Skin of body (tissue), 1 donor: ENCODE measurements at regions not wholly inside any gene's neighbourhood (a gene's known extent, or its start where the extent isn't known, plus 50 kb on each side); places are given as distances from the start of the nearest gene placed in this dataset.
"Not testable (repeated sequence)": the region's sequence is repeated elsewhere in the genome, so short reads cannot be mapped to it uniquely, and the experiment has no call there.

Source experiments
- DNase-seq: peaks from one replicate; lab custom pipeline; 2025; lab: John Stamatoyannopoulos, UW

DNA sequence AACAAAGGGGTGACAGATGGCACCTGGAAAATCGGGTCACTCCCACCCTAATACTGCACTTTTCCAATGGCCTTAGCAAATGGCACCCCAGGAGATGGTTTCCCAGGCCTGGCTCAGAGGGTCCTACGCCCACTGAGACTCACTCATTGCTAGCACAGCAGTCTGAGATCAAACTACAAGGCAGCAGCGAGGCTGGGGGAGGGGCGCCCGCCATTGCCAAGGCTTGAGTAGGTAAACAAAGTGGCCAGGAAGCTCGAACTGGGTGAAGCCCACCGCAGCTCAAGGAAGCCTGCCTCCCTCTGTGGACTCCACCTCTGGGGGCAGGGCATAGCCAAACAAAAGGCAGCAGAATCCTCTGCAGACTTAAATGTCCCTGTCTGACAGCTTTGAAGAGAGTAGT, 467.2 kb downstream of the EPHA7 start:
- DNase-seq, result not testable (repeated sequence)

DNA sequence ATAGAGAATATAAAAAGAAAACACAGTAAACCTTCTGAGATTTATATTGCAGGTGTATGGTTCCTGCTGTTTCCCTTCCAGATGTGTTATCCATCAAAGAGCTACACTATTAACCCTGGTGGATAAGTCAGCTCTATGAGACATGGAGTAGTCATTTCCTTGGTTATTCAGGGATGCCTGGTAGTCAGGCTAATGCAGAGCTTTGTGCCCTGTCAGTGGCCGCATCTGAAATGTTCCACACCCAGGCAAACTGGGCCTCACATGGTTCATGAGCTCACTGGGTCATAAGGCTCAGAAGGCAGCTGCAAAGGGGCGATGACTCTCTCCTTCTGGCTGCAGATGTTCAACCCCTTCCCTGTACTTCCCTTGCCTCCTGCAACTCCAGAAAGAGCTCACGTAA, 473.6 kb downstream of the EPHA7 start:
- DNase-seq, result no peak

DNA sequence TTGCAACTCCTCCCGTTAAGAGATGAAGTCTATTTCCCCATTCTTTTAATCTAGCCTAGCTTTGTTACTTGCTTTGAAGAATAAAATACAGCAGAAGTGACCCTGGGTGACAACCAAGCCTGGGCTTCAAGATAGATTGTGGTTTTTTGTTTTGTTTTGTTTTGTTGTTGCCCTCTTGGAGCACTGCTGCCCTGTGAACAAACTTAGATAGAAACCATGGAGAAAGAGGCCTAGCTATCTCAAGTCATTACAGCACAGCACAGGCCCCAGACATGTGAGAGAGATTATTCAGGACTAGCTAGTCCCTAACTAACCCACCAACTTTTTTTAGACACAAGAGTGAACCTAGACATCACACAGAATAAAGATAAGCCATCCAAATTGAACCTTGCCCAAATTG, 475.2 kb downstream of the EPHA7 start:
- no peak for DNase-seq

DNA sequence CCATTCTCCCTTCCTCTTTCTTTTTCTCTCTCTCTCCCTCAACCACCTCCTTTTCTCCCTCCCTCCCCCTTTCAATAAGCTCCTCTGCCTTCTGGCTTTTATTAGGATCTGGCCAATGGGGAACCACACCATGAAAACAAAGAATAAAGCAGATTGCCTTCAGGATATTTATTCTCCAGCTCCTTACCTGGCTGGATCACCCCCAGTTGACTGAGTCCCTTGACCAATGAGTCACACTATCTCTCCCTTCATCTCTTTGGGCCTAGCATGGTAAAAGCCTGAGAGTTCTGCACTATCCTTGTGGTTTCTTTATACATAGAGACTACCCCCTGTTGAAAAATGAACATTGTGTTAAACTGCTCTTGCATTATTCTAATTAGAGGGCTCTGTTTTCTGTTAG, 476.8 kb downstream of the EPHA7 start:
- DNase-seq, result no peak

DNA sequence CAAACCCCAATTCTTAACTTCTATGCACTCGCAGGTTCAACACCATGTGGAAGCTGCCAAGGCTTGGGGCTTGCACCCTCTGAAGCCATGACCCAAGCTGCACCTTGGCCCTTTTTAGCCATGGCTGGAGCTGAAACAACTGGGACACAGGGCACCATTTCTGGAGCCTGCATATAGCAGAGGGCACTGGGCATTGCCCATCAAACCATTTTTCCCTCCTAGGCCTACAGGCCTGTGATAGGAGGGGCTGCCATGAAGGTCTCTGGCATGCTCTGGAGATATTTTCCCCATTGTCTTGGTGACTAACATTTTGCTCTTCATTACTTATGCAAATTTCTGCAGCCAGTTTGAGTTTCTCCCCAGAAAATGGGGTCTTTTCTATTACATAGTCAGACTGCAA, 484.7 kb downstream of the EPHA7 start:
- DNase-seq, result no peak

DNA sequence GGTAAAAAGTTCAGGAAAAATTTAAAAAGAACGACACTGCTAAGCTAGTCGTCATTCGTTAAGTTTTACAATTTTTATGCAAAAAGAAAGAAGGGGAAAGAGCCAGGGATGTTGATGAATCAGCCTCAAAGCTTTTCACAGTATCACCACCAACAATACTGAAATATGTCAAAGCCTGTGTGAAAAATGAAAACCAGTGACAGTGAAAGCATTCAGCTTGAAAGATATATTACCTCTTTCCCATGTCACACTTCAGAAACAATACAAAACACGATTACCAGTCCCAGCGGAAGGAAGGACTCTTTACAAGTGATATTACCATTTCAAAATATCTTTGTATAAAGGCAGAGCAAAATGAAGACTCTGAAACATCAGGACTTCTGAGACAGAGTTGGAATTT, 489.2 kb downstream of the EPHA7 start:
- no peak for DNase-seq

DNA sequence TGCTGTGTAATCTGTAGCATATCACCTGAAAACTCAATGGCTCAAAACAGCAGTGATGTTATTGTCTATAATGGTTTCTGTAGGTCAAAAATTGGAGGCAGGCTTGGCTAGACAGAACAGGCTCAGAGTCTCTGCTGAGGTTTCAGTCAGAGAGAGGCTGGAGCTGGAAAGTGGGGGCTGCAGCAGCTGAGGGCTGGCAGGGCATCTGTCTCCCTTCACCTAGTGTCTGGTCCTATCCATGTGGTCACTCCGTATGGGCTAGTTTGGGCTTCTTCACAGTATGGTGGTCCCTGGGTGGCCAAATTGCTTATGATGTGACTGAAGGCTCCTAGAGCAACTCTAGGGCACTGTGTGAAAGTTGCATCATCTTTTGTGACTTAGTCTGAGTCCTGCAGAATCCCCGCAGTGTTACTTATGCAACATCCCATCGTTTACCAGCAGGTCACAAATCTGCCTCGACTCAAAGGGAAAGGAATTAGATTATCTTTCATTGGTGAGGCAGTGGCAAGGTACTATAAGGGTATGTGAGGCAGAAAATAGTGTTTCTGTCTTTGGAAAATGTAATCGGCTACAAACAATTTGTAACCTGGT, 497.0 kb downstream of the EPHA7 start:
- no peak for DNase-seq

DNA sequence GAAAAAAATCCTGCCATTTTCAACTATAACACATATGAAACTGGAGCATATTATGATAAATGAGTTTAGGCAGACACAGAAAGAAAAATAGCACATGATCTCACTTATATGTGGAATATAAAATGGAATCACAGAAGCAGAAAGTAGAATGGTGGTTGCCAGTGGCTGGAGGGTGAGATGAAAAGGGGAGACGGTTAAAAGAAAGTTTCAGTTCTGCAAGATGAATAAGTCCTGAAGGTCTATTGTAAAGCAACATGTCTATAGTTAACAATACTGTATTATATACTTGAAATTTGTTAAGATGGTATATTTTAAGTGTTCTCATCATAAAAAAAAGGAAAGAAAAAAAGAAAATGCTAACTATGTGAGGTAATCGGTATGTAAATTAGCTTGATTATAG, 503.9 kb downstream of the EPHA7 start:
- DNase-seq, result no peak

DNA sequence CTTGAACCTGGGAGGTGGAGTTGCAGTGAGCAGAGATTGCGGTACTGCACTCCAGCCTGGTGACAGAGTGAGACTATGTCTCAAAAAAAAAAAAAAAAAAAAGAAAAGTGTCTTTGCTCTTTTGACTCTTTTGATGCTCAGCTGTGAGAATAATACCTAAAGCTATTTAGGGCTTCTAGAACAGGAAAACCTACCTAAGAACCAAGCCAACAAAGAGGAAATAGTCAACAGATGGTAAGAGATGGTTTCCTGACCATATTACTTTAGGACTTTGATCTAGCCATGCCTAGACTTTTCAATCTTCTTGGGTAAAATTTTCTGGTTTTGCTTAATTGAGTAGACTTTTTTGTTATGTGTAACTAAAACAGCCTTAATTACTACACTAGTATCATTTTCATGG, 508.1 kb downstream of the EPHA7 start:
- no peak for DNase-seq

DNA sequence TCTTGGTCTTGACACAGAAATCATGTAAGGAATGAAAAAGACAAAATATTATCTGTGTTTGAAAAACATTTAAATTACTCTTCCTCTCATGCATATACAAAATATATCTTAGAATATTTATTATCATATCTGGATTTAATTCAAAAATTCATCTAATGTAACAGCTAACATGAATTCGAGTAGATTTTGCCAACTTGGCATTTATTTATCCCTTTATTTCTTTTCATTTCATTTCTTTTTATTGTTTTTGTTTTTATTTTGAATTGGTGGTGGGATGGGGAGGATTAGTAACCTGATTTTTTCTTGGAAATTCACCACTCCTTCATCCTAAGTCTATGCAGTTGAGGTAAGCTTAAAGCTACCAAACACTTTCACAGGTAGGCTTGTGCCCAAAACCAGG, 508.7 kb downstream of the EPHA7 start:
- DNase-seq, result no peak

DNA sequence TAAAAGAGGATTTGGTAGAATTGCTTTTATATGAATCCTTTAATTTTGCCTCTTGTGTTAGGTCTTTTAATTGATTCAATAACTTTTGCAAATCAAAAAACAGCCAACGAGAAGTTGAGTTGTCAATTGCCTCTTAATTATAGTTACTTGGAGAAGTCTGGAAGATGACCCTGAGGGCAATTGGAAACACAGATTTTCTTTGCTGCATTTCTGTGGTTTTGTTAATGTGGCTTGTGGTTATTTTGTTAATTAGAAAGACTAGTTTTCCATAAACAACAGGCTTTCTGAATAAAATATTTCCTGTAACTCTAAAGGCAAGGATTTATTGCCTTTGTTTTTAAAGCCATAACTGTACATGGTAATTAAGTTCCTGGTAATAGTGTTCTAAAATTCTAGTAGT, 513.0 kb downstream of the EPHA7 start:
- no peak for DNase-seq

DNA sequence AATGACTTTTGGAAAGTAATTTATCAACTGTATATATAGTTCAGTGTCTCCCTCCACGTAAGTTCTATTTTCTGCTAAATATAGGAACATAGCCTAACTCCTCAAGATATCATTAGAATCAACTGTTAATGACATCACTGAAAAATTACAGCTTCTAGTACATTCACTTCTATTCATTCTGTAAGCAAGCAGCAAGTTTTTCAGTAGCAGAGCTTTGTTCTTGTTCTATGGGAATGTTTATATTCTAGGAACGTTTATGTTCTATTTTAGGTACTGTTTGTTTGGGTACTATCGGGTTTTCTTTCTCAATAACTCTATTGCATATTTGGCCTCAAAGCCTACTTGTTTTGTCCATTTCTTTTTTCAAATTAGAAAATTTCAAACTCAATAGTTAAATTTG, 525.6 kb downstream of the EPHA7 start:
- DNase-seq, result no peak

DNA sequence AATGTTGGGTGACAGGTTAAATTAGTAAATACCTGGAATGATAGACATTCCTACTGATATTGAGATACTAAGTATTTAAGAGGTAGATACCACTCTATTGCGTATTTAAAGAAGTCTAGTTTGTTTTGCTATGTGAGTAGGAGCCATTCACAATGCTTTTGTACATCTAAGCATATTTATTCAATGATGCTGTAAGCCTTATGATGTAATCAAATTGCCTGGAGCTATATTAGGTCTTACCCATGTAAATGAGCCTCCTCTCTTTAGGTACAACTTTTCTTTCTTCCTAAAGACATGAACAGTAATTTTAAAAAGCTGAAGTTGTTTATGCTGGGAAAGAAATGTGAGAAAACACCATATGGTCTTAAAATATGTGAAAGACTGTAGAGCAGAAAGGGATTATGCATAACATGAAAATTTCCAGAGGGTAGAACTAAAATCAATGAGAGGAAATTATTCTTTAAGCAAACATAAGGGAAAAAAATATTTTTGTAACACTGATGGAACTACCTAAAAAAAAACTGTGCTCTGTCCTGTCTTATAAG, 526.7 kb downstream of the EPHA7 start:
- no peak for DNase-seq

DNA sequence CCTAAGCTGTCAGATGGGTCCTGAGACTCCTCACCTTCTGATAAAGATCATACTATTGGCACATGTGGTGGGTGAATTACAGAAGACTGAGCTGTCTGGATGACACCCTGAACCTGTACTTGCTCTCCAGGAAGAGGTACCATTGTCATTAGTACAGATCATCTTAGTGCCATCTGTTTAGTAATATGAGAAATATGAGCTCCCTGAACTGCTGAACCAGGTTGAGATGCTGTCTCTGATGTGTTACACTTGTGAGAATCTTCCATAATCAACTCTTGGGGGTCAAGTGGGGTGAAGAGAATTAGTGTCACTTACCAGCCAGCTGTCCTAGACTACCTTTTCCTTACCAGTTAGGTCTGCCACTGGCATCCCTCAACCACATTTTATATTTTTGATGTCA, 531.0 kb downstream of the EPHA7 start:
- no peak for DNase-seq

DNA sequence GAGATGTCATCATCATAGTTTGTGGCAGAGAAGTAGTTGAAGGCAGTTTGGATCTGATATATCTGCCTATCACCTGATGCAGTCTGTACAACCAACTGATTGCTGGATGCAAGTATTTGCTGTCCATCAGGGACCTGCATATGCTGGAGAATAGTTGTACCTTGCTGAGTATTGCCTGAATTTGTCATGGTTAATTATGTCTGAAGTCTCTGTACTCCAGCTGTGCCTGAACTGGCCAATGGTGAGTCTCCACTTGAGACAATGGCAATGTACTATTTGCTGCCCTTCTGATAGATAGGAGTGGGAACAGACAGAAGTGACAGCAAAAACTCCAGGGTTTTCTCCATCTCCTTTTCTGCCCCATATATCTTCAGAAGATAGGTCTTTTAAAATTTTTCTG, 531.5 kb downstream of the EPHA7 start:
- no peak for DNase-seq

DNA sequence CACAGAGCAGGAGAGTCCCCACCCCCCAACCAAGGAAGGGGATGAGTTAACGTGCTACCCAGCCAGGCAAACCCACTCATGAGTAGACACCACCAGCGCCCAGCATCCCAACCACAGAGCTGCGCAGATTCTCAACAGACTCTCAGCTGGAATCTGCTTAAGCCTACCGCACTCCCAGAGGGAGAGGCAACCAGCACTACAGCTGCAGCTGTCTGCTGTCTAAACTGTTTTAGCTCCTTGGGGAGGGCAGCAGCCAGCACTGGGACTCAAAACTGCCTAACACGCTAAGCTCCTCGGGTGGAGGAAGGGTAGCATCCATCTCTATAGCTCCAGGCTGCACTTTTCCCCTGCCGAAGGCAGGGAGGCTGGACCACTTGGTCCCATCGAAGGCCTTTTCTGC, 539.8 kb downstream of the EPHA7 start:
- no peak for DNase-seq

DNA sequence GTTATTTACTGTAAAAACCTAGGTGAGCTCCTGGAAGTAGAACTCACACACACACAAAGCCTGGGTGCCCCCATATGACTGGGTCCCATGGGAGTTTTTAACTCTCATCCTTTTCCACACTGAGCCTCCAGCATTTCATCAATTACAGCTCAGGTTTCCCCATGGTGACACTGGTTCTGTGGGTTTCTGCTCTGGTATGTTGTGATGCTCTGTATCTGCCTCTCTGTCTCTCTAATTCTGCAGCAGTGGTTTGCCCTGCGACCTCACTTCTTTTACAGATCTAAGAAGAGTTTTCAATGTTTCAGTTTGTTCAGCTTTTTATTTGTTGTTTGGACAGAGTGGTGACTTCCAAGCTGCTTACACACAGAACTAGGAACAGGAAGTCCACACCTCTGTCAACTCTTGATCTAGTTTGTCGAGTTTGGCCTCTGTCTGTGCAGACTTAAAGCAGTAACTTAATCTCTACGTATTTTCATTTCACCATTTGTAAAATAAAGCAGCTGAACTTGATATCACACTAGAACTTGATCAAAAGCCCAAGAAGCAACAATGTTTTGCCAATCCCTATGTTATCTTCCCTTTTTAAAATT, 554.3 kb downstream of the EPHA7 start:
- no peak for DNase-seq

DNA sequence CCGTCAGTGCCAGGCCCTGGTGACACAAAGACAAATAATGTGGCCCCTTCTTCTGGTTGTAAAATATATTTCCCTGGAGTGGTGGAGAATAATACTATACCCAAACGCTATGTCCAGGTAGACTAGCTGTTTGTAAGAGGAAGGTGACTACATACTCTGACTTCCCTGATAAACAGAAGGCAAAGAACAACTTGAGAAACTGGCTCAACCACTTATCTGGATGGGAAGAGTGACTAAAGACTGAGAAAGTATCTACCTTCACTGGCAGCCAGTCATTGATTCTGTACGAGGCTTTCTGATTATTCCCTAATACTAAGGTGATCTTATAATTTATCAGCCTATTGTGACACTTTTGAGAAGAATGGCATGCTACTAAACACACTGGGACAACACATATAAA, 569.7 kb downstream of the EPHA7 start:
- DNase-seq, result no peak

DNA sequence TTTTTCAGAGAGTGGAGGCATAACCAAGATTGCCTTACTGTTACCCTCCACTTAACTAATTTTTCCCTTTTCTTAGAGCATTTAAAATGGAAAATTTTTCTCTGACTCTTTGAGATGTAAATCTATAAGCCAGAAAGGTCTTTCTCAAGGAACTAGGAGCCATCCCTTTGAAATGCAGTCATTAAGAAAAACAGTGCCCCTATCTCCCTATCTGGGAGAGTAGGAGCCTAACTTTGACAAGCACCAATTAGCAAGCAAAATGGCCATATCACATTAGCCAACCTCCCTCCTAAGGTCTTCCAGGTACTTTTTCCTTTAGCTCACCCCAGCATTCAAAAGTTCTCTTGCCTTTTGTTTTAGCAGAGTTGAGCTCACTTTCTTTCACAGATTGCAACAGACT, 570.5 kb downstream of the EPHA7 start:
- DNase-seq, result no peak

DNA sequence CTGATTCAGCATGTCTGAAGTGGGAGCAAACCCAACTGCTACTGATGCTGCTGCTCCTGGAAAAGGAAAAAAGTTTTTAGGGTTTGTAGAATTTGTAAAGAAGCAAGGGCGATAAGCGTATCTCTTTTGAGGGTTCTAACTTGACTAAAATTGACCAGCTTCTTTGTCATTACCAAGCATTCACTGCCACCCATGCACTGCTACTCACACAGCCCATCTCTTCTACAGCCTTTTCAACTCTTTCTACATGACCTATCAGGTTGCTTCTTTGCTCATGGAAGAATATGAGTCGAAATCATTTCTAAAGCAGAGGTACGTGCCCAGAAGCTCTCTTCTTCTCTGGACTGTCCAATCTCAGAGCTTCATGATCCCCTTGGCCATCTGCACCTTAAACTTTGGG, 570.9 kb downstream of the EPHA7 start:
- no peak for DNase-seq

DNA sequence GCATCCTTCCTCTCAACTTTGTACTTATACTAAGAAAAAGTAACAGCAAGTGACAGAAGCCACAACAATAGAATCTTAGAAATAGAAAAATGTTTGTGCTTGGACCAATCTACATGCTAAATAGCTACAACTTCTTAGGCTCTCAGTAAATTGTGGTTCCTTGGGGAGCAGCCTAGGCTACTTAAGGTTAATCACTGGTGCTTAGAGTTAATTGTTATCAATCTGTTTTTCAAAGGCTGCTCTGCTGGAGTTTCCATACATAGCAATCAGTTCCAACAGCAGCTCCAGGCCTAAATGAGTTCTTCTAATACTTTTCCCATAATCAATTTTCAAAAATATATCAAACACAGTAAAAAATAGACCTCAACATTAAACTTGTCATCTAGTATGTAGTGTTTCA, 571.4 kb downstream of the EPHA7 start:
- no peak for DNase-seq

DNA sequence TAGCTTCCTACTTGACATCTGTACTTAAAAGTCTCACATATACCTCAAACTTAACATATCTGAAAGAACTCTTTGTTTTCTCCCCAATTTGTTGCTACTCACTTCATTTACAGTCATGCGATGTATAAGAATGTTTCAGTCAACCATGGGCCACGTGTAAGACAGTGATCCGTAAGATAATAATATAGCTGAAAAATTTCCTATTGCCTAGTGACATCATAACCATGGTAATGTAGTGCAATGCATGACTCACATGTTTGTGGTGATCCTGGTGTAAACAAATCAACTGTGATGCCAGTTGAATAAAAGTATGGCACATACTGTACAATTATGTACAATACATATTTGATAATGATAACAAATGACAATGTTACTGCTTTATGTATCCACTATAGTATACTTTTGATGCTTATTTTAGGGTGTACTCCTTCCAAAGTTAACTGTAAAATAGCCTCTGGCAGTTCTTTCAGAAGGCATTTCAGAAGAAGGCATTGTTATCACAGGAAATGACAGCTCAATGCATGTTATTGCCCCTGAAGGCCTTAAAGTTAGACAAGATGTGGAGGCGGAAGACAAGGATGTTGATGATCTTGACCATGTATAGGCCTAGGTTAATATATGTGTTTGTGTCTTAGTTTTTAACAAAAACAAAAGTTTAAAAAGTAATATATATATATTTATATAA, 579.0 kb downstream of the EPHA7 start:
- DNase-seq, result no peak

DNA sequence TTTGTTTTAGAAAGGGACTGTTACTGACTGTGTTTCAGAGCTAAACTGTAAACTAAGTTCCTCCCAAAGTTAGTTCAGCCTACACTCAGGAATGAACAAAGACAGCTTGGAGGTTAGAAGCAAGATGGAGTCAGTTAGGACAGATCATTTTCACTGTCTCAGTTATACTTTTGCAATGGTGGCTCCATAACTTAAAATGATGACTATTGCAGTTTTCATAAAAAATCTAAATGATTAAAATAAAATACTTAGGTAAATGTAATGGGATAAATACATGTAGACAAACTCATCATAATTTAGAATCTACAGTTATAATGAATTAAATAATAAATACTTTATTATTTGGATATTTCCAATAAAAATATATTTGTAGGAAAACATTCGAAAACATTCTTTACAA, 590.6 kb downstream of the EPHA7 start:
- DNase-seq, result no peak
